ENCODE measurements at regions not wholly inside any gene's neighbourhood (a gene's known extent, or its start where the extent isn't known, plus 50 kb on each side); places are given as distances from the start of the nearest gene placed in this dataset.

GRCh38 chr1:239844833-239845232, 246.8 kb upstream of the FMN2 start:
- TF ChIP-seq, protein P1, sequence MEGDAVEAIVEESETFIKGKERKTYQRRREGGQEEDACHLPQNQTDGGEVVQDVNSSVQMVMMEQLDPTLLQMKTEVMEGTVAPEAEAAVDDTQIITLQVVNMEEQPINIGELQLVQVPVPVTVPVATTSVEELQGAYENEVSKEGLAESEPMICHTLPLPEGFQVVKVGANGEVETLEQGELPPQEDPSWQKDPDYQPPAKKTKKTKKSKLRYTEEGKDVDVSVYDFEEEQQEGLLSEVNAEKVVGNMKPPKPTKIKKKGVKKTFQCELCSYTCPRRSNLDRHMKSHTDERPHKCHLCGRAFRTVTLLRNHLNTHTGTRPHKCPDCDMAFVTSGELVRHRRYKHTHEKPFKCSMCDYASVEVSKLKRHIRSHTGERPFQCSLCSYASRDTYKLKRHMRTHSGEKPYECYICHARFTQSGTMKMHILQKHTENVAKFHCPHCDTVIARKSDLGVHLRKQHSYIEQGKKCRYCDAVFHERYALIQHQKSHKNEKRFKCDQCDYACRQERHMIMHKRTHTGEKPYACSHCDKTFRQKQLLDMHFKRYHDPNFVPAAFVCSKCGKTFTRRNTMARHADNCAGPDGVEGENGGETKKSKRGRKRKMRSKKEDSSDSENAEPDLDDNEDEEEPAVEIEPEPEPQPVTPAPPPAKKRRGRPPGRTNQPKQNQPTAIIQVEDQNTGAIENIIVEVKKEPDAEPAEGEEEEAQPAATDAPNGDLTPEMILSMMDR (IDR thresholded peaks at IDR 0.05) = no peak
- no peak for TF ChIP-seq POLR2A (IDR thresholded peaks at IDR 0.05)

All from esophagus squamous epithelium (tissue), 4 donors.